ENCODE measurements at regions not wholly inside any gene's neighbourhood (a gene's known extent, or its start where the extent isn't known, plus 50 kb on each side); places are given as distances from the start of the nearest gene placed in this dataset.

DNA sequence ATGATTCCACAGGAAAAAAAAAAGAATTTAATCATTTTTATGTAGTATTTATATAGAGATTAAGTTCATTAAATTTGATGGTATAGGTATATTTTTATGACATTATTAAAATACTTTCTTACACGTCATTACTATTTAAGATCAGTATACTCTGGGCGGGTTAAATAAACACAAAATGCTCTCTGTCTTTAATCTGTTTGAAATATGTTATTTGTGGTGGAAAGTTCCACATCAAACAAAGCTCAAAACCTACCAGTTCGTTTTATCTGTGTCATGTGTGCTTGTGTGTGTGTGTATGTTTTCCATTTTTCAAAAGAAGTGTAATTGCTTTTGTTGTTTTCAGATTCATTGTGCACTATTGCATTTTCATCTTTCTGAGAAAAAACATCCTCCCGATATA lies 488.5 kb downstream of the ANKRD7 start:
- no peak for DNase-seq

DNA sequence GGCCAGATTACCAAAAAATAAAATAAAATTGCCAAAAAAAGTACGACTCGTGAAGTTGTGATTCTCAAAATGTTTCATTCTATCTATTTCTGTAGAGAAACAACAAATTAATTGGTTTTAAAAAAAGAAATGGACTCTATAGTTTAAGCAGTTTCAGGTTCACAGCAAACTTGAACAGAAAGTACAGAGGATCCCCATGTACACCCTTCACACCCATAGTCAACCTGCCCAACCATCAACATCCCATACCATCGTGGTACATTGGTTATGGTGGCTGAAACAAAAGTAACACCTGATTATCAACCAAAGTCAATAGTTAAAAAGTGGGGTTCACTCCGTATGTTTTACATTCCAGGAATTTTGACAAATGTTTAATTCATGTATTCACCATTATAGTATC lies 496.1 kb downstream of the ANKRD7 start:
- no peak for DNase-seq

DNA sequence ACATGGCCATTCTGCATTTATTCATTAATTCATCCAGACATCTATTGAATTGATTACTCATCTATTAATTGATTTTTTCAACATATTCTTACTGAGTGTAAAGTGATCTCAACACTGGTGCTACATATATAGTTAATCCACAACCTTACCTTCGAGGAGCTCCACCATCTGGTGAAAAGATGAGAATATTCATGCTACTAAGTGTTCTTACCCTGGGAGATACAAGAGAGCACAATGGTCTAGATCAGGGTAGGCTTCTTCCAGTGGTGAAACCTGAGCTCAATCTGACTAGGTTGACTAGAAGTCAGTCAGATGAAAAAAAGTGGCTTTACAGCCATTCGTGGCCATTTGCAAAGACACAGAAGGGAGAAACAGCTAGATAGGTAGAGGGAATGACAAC lies 507.4 kb downstream of the ANKRD7 start:
- no peak for DNase-seq

DNA sequence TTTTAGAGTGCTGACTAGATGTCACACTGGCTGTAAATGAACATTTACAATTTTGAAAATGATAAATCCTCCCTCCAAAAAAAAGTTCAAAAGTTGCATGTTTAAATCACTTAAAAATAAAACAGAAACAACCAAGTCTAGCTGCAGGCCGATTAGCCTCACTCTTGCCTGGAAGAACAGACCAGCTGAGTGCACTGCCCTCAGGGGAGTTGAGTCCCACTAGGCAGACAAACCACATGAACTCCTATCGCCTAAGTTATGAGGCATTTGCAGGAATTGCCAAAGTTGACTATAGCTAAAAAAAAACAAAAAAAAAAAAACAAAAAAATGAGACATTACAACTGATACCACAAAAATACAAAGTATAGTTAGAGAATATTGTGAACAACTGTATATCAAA lies 510.0 kb downstream of the ANKRD7 start:
- no peak for DNase-seq

DNA sequence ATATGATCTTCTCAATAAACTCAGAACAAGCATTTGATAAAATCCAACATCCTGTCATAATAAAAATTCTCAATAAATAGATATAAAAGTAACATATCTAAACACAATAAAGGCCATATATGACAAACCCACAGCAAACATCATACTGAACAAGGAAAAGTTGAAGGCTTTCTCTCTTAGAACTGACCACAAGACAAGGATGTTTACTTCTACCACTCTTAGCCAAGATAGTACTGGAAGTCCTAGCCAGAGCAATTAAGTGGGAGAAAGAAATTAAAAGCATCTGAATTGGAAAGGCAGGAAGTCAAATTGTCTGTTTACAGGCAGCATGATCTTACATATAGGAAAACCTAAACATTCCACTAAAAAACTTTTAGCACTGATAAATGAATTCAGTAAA lies 510.9 kb downstream of the ANKRD7 start:
- DNase-seq = no peak

DNA sequence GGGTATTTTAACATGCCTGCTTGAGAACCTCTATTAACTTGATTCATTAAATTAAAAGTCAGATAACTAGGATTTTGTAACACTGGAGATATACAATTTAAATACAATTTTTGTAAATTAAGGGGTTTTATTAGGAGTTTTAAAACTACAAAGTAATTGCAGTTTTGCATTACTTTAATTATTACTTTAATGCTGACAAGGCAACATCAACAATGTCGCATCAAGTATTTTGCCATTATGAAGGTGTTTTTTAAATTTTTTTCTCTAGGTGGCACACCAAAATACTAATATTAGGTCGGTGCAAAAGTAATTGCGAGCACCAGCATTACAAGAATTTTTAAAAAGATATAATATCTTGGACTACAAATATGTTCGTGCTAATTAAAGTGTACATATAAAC lies 513.4 kb downstream of the ANKRD7 start:
- DNase-seq = no peak

DNA sequence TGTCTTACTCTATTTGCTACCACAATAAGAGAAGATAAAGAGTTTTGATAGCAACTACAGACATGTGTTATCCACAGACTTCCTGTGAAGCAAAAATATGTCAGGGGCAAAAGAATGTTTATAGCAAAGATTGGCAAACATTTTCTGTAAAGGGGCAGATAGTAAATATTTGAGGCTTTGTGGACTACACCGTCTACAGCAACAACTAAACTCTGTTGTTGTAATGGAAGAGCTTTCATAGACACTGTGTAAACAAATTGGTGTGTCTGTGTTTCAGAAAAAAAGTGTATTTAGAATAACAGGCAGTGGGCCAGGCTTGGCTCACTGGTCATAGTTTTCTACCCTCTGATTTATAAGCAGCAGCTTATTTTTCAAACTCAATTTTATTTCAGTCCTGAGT lies 521.4 kb downstream of the ANKRD7 start:
- no peak for DNase-seq

DNA sequence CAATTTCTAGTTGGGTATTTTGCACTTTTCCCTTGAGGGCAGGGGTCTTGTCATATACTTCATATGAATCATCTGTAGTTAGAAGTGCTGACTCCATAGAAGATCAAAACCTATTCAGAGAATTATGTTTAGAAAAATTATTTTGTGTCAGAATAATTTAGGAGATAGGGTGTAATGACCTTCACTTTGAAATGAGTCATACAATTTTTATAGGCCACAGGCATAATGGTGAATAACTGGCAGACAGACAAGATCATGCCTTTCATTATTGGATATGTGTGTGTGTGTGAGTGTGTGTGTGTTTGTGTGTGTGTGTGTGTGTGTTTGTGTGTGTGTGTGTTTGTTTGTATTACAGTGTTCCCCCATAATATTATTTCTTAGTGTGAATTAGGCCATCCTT lies 523.0 kb downstream of the ANKRD7 start:
- no peak for DNase-seq

DNA sequence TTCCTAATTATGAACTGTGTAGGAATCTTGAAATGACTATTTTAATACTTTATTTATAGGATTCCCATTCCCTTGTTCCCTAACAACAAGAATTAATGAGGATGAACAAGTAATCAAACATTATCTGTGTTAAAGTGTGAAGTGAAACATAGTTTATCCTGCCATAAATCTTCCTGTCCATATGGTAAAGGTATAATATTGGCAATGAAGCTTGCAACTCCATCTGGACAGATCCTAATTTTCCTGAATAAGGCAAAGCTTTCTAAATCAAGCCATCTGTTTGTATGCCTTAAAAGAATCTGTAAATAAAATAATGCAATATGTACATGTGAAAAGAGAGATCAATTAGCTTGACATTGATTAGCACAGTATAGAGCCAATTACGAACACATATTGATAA lies 529.0 kb downstream of the ANKRD7 start:
- no peak for DNase-seq

DNA sequence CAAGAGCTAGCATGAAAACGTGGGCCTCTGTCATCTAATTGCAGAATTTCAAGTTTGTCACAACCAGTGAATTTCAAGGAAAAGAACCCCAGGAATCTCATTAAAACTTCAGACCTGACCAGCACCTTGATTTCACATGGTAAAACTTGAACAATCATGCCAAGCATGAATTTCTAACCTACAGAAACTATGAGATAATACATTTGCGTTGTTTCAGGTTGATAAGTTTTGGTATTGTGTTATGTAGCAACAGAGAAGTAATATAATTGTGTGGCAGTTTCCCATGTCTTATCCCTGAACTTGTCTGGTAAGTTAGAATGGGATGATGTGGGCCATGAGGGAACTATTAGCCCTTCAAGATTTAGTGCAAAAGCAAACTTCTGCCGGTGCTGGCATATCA lies 530.1 kb downstream of the ANKRD7 start:
- DNase-seq = no peak

DNA sequence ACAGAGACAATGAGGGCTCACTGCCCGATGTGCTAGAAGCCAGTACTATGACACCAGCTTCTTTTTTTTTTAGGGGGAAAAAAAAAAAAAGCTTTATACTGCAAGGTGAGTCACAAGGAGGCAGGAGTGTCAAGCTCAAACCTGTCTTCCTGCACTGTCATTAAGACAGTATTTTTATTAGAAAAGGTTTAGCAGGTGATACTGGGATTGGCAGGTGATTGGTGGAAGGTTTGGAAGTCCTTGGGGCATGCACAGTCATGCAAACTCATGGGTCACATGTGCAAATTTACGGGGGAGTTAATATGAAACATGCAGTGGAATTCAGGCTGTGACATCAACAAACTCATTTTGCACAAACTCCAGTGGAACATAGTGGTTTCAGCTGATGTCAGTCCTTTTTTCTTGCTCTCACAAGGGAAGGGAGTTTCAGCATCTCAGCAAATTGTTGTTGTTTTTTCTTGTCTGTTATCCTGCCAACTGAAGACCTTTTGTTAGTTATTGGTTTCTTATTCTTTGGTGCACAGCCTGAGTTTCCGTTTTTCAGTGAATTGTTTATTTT lies 530.6 kb downstream of the ANKRD7 start:
- DNase-seq = peak; percentile 85

DNA sequence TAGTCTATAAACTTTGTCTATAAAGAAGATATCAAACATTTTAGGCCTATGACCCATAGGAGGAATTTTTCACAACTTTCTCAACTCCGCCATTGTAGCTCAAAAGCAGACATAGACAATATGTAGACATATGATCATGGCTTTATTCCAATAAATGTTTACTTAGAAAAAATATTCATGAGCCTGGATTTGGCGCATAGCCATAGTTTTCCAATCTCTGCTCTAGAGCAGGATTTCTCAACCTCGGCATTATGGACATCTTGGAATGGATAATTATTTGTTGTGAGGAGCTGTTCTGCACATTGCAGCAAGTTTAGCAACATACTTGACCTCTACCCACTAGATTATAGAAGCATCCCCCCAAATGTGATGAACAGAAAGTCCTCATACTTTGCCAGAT lies 532.6 kb downstream of the ANKRD7 start:
- DNase-seq = no peak

DNA sequence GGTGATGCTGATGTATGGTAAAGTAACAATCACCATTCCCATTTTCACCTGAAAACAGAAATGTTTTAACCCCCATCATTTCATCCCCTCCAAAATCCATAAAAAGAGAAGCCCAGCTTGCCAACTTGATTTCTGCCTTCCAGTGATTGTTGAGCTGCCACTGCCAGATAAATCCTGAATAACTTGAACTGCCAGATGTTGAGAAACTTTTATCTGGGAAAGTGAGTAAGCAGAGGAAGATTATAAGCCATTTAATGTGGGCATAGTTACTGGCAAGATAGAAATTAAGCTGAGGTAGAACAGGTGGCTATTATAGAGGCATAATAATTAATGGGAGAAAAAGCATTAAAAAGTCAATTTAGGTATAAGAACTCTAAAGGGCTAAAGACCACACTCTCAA lies 534.1 kb downstream of the ANKRD7 start:
- no peak for DNase-seq

DNA sequence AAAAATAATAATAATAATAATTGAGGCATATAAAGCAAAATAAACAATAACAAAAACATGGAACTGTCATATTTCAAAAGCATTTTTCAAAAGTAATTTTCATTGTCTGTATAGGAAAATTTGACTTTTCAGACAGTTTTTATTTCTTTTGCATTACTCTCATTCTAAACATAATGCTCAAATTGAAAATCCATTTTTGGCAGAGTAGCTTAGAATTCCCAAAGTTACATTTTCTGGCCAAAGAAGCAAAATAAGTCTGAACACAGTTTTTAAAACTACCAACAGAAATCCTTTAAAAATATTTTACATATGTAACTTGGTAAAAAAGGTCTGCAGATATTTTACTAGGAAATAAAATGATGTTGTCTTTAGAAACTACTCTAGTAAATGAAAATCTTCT lies 535.4 kb downstream of the ANKRD7 start:
- DNase-seq = no peak

DNA sequence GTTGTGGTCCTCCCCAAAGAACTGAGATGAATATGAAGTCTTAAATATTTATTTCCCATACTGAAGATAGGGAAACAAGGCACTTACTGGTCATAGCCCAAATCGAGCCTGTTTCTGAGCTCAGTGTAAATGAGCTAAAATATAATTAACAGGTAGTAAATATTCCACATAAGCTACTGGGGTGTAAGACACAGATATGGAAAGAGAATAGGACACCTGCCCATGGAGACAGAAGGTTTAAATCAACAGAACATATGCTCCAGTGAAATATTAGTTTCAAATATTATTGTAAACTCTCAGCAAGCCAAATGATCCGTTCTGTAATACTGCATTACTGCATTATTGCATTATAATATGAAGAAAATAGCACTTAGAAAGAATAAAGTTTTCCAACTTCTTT lies 537.9 kb downstream of the ANKRD7 start:
- no peak for DNase-seq

DNA sequence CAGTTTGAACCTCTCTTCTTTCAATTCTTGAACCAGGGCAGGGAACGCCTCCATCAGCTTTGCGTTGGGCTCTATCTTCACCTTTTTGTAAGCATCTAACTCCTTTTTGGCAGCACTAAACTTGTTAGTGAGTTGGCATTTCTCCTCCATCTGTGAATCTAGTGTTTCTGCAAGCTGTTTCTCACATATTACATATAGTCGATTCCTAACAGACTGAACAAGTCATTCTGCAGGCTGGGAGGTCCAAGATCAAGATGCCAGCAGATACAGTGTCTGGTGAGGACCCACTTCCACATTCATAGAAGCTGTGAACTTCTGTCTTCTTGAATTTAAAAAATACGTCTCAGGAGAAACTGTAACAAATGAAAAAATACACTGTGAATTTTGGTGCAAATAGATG lies 539.7 kb downstream of the ANKRD7 start:
- no peak for DNase-seq

DNA sequence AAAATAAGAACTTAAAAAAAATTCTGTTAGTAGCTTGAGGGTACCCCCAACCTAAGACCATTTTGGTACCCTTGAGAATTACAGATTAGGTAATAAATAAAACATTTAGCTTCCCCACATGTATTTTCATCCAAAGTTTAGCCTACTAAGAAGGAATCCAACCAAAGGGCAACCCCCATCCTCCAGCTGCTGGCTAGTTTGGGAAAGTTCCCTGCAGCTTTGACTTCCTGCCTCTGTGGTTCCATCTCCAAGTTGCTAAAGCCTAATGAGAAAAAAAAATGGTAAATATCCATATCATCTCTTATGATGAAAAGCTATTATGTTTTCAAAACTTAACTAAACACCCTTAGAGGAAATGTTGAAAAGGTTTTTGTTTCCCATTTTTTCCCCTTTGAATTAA lies 547.2 kb downstream of the ANKRD7 start:
- no peak for DNase-seq

DNA sequence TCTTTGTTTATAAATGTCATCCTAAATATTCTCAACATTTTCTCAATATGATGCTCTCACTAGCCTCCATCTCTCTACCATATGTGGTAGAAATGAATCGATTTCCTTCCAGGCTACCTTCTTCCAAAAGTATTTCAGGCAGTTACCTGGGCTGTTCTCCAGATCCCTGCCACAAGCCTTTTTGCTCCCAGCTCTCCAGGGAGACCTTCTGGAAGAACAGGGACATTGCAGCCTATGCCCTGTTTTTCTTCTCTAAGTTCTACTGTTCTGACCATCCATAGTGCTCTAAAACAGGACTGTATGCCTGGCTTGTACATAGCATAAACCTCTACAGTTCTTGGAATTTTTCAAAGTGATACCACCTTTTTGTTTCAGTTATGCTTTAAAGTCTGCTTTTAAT lies 552.8 kb downstream of the ANKRD7 start:
- no peak for DNase-seq

DNA sequence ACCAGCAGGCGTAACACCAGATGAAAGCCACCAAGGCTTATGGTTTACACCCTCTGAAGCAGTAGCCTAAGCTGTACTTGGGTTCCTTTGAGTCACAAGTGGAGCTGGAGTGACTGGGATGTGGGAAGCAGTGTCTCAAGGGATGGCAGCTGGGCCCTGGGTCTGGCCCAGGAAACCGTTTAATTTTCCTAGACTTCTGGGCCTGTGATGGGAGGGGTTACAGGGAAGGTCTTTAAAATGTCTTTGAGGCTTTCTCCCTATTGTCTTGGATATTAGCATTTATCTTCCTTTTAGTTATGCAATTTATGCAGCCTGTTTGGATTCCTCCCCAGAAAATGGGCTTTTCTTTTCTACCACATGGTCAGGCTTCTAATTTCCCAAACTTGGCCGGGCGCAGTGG lies 568.2 kb downstream of the ANKRD7 start:
- no peak for DNase-seq

DNA sequence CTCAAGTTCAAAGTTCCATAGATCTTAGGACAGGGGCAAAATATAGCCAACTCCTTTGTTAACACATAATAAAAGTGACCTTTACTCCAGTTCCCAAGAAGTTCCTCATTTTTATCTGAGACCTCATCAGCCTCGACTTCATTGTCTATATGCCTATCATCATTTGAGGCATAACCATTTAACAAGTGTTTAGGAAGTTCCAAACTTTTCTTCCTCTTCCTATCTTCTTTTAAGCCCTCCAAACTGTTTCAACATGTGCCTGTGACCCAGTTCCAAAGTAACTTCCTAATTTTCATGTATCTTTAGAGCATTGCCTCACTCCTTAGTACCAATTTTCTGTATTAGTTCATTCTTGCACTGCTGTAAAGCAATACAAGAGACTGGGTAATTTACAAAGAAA lies 569.1 kb downstream of the ANKRD7 start:
- DNase-seq = no peak

DNA sequence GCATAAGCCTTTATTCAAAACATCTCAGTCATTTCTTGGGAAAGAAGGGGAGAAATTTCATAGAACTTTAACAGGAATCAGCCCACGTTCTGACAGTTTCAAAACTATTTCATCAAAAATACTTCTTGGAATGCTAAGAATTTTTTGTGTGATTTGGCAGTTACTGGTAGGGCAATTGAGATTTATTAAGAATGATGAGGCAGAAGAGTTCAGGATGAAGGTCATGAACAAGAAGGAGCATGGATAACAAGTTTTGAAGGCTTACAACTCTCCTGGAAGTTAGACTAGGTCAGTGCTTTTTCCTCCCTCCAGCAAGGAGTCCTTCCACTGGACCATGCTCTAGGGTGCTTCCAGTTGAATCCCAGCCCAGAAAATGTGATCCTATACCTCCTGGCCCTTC lies 569.9 kb downstream of the ANKRD7 start:
- no peak for DNase-seq

DNA sequence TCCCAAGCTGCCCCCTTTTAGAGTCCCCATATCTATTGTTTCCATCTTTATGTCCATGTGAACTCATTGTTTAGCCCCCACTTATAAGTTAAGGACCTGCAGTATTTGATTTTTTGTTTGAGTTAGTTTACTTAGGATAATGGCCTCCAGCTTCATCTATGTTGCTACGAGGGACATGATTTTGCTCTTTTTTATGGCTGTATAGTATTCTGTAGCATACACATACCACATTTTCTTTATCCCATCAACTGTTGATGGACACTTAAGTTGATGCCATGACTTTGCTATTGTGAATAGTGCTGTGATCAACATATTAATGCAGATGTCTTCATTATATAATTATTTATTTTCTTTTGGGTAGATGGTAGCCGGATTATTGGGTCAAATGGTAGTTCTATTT lies 576.9 kb downstream of the ANKRD7 start:
- DNase-seq = no peak

DNA sequence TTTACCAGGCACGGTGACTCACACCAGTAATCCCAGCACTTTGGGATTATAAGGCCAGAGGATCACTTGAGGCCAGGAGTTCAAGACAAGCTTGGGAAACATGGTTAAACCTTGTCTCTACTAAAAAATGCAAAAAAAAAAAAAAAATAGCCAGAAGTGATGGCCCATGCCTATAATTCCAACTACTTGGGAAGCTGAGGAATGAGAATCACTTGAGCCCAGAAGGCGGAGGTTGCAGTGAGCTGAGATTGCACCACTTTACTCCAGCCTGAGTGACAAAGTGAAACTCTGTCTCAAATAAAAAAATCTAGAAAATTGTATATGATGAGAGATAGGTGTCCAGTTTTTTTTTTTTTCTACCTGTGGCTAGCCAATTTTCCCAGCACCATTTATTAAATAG lies 578.2 kb downstream of the ANKRD7 start:
- no peak for DNase-seq

DNA sequence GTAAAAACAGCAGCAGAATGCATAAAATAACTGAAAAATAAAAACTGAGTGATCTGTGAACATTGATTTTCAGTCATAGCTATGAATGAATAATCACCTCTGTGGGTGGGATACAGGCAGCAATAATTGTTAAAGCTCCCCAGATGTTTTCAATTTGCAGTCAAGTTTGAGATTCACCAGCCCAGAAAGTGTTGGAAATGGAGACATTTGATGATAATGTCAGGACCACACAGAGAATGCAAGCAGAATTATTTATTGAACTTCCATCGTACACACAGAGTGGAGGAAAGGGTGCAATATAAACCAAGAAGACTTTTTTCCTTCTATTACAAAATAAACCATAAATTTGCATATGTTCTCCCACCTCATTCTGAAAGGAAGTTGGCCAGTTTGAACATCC lies 601.7 kb downstream of the ANKRD7 start:
- no peak for DNase-seq

DNA sequence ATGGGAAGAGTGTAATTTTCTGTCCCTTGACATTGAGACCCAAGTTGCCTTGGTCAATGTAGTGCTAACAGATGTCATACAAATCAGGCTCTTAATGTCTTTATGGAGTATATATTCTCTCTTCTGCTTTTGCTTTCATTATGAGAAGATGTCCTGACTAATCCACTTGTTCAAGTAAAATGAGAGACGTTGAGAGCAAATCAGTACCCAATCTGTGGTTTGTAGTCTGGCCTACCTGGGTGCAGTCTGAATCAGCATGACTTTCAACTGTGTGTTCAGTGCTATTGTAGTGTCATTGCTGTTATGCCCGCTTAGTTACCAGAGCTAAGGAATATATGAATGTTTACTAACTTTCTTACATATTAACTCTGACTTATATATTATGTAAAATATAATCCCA lies 612.4 kb downstream of the ANKRD7 start:
- DNase-seq = no peak

DNA sequence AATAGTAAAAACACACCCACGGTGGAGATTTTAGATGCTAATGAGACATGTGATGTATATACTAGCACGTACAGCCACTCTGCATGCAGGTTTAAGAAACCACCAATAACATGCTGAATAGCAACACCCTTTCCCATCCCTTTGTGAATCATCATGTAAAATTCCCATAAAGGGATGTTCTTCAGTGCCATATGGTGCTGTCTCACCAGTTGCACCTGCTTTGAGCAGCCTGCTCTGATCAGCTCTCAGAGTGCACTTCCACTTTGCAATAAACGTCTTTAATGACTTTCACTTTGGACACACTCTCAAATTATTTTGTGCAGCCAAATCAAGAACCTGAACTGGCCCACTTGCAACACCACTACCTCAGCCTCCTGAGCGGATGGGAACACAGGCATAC lies 615.0 kb downstream of the ANKRD7 start:
- DNase-seq = peak; percentile 54
